ENCODE measurements at regions not wholly inside any gene's neighbourhood (a gene's known extent, or its start where the extent isn't known, plus 50 kb on each side); places are given as distances from the start of the nearest gene placed in this dataset.

- Mint-ChIP-seq H3K4me3 (no peak overlapping the region), H3K36me3 (no peaks in the 10 kb centered on the region), H3K4me1 (no peaks in the 10 kb centered on the region), H3K27me3 (ENCODE audit: insufficient read depth, low read depth) (no peaks in the 10 kb centered on the region), H3K9me3 (no peaks in the 10 kb centered on the region), H3K27ac (no peak overlapping the region)
- H3K9me3 ChIP-seq (ENCODE audit: low read depth) = no peaks in the 10 kb centered on the region
- H3K27me3 ChIP-seq = no peaks in the 10 kb centered on the region
- no peak overlapping the region for H3K4me3 ChIP-seq
- H3K79me2 ChIP-seq (ENCODE audit: low read depth) = no peaks in the 10 kb centered on the region
- DNase-seq (ENCODE audit: low spot score) = no peak
- no peaks in the 10 kb centered on the region for H3F3A ChIP-seq (ENCODE audit: low read depth)
- H3K4me1 ChIP-seq = no peaks in the 10 kb centered on the region
- H3K9ac ChIP-seq = no peak overlapping the region
- H3K36me3 ChIP-seq = no peaks in the 10 kb centered on the region
- no peaks in the 10 kb centered on the region for H4K20me1 ChIP-seq (ENCODE audit: low read depth)
- no peak for TF ChIP-seq CTCF (IDR thresholded peaks at IDR 0.05)
- no peak for TF ChIP-seq EZH2 (IDR thresholded peaks at IDR 0.05)
- TF ChIP-seq EZH2phosphoT487 (IDR thresholded peaks at IDR 0.05) = no peak
- no peak overlapping the region for H2AFZ ChIP-seq (replicated peaks)
- no peak overlapping the region for H3K27ac ChIP-seq
- H3K4me2 ChIP-seq = no peak overlapping the region
Measured at GRCh38 chr12:60921541-60921940, 1325.7 kb downstream of the SLC16A7 start.

GRCh38 chr12:60926256-60926655 is 1330.4 kb downstream of the SLC16A7 start:
- H2AFZ ChIP-seq (replicated peaks) = no peak overlapping the region
- no peaks in the 10 kb centered on the region for H4K20me1 ChIP-seq (ENCODE audit: low read depth)
- H3K9me3 ChIP-seq (ENCODE audit: low read depth) = no peaks in the 10 kb centered on the region
- no peaks in the 10 kb centered on the region for H3K36me3 ChIP-seq
- no peak overlapping the region for H3K4me2 ChIP-seq
- no peak overlapping the region for H3K4me3 Mint-ChIP-seq
- no peaks in the 10 kb centered on the region for H3K79me2 ChIP-seq (ENCODE audit: low read depth)
- no peaks in the 10 kb centered on the region for H3K27me3 ChIP-seq
- no peaks in the 10 kb centered on the region for H3K9me3 Mint-ChIP-seq
- no peaks in the 10 kb centered on the region for H3K4me1 Mint-ChIP-seq
- H3K4me3 ChIP-seq = no peak overlapping the region
- no peaks in the 10 kb centered on the region for H3K4me1 ChIP-seq
- no peaks in the 10 kb centered on the region for H3F3A ChIP-seq (ENCODE audit: low read depth)
- peak; percentile 68 for TF ChIP-seq EZH2phosphoT487 (IDR thresholded peaks at IDR 0.05)
- no peak for TF ChIP-seq EZH2 (IDR thresholded peaks at IDR 0.05)
- no peak overlapping the region for H3K27ac Mint-ChIP-seq
- DNase-seq (ENCODE audit: low spot score) = peak; percentile 3
- H3K27me3 Mint-ChIP-seq (ENCODE audit: insufficient read depth, low read depth) = no peaks in the 10 kb centered on the region
- H3K36me3 Mint-ChIP-seq = no peaks in the 10 kb centered on the region
- no peak overlapping the region for H3K9ac ChIP-seq
- no peak overlapping the region for H3K27ac ChIP-seq

GRCh38 chr12:60930151-60930550 is 1330.1 kb upstream of the USP15 start:
- TF ChIP-seq CTCF (IDR thresholded peaks at IDR 0.05) = no peak
- TF ChIP-seq EZH2 (IDR thresholded peaks at IDR 0.05) = no peak
- no peak for TF ChIP-seq EZH2phosphoT487 (IDR thresholded peaks at IDR 0.05)
- Histone ChIP-seq H3K4me1 (no peaks in the 10 kb centered on the region), H3K27me3 (no peaks in the 10 kb centered on the region), H3K9me3 (ENCODE audit: low read depth) (no peaks in the 10 kb centered on the region), H3K4me2 (no peak overlapping the region), H2AFZ (replicated peaks) (no peak overlapping the region), H3K9ac (no peak overlapping the region), H3K4me3 (no peak overlapping the region), H3F3A (ENCODE audit: low read depth) (no peaks in the 10 kb centered on the region), H4K20me1 (ENCODE audit: low read depth) (no peaks in the 10 kb centered on the region), H3K79me2 (ENCODE audit: low read depth) (no peaks in the 10 kb centered on the region), H3K27ac (no peak overlapping the region), H3K36me3 (no peaks in the 10 kb centered on the region)
- no peak overlapping the region for H3K27ac Mint-ChIP-seq
- no peaks in the 10 kb centered on the region for H3K27me3 Mint-ChIP-seq (ENCODE audit: insufficient read depth, low read depth)
- H3K4me1 Mint-ChIP-seq = no peaks in the 10 kb centered on the region
- no peaks in the 10 kb centered on the region for H3K36me3 Mint-ChIP-seq
- H3K4me3 Mint-ChIP-seq = no peak overlapping the region
- DNase-seq (ENCODE audit: low spot score) = no peak
- peaks cover 17% of the 10 kb centered on the region for H3K9me3 Mint-ChIP-seq

- DNase-seq (ENCODE audit: low spot score) = peak; percentile 2
- H3K27ac Mint-ChIP-seq = no peak overlapping the region
- H3K4me1 Mint-ChIP-seq = no peaks in the 10 kb centered on the region
Measured at GRCh38 chr12:60935981-60936761, 1324.0 kb upstream of the USP15 start.

More at GRCh38 chr12:60935981-60936761, 1324.0 kb upstream of the USP15 start:
- H4K20me1 ChIP-seq (ENCODE audit: low read depth) = no peaks in the 10 kb centered on the region
- H2AFZ ChIP-seq (replicated peaks) = no peak overlapping the region
- no peak overlapping the region for H3K27ac ChIP-seq
- H3K36me3 Mint-ChIP-seq = no peaks in the 10 kb centered on the region
- no peaks in the 10 kb centered on the region for H3K79me2 ChIP-seq (ENCODE audit: low read depth)
- H3K9me3 Mint-ChIP-seq = peaks cover 28% of the 10 kb centered on the region
- no peak overlapping the region for H3K4me3 ChIP-seq
- TF ChIP-seq CTCF (IDR thresholded peaks at IDR 0.05) = peak; percentile 14
- TF ChIP-seq EZH2phosphoT487 (IDR thresholded peaks at IDR 0.05) = no peak
- no peak overlapping the region for H3K4me2 ChIP-seq
- H3K4me1 ChIP-seq = no peaks in the 10 kb centered on the region
- no peak overlapping the region for H3K9ac ChIP-seq
- H3K27me3 ChIP-seq = no peaks in the 10 kb centered on the region
- no peaks in the 10 kb centered on the region for H3K36me3 ChIP-seq
- no peaks in the 10 kb centered on the region for H3K27me3 Mint-ChIP-seq (ENCODE audit: insufficient read depth, low read depth)
- H3F3A ChIP-seq (ENCODE audit: low read depth) = no peaks in the 10 kb centered on the region
- no peaks in the 10 kb centered on the region for H3K9me3 ChIP-seq (ENCODE audit: low read depth)
- H3K4me3 Mint-ChIP-seq = no peak overlapping the region
